ENCODE measurements at regions not wholly inside any gene's neighbourhood (a gene's known extent, or its start where the extent isn't known, plus 50 kb on each side); places are given as distances from the start of the nearest gene placed in this dataset.
A peak's percentile ranks its signal among the peaks of the same experiment; 100 is the strongest.
"Not testable (repeated sequence)": the region's sequence is repeated elsewhere in the genome, so short reads cannot be mapped to it uniquely, and the experiment has no call there.

GRCh38 chr1:215287362-215287761 lies 204.8 kb downstream of the KCNK2 start:
- DNase-seq: no peak

GRCh38 chr1:215290018-215290417 lies 207.5 kb downstream of the KCNK2 start:
- DNase-seq: peak; percentile 25

DNA sequence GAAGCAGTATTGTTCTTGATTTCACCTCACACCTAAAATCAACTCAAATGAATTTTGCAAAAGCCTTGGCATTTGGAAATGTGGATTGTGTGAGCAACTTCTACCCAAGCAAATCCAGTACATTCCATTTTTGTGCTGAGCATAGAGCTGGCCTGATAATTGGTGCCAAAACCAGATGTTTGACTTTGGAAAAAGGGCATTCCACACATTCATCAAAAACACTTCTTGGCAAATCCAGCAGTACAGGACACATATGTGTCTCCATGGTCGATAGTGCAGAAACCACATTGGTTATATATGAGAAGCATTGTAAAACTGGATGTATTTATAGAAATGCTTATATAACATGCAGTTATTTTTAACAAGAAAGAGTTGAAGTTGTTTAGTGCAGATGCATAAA lies 210.4 kb downstream of the KCNK2 start:
- no peak for DNase-seq

DNA sequence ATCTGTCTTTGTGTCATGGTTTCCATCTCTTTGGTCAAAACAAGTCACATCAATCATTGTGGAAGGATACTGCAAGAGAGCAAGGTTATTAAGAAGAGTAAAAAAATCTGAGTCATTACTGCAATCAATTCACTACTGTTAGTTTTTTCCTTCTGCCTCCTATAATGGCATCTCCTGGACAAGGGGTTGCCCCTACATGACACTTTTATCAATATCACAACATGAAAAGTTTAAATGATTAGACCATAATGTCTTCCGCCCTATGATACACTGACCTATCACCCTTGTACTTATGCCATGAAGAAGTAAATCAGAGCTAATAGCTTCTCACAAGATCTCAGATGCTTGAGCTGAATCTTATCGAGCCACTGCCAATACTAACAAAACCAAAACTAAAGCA lies 223.9 kb downstream of the KCNK2 start:
- no peak for DNase-seq

- DNase-seq: no peak
Observed at GRCh38 chr1:215321802-215322201, 239.3 kb downstream of the KCNK2 start.

- DNase-seq: not testable (repeated sequence)
Observed at GRCh38 chr1:215323992-215324391, 241.5 kb downstream of the KCNK2 start.

GRCh38 chr1:215330426-215330825 lies 236.7 kb upstream of the KCTD3 start:
- DNase-seq: no peak

DNA sequence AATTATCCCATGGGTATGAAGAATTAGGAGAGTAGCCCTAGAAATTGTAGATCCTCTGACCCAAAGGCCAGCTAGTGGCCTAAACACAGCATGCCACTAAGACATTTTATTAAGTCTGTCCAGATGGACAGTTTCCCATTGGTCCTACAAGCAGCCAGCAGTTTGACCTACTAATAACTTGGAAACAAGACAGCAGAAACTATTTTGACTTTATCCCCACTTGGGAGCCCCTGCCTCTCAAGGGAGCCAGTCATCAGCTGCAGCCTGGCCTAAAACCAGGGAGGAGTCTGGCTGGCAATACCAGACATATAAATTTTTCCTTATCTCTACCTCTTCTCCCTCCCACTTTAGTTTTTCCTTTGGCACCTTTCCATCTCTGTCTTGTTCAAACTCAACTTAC lies 222.6 kb upstream of the KCTD3 start:
- DNase-seq: no peak

DNA sequence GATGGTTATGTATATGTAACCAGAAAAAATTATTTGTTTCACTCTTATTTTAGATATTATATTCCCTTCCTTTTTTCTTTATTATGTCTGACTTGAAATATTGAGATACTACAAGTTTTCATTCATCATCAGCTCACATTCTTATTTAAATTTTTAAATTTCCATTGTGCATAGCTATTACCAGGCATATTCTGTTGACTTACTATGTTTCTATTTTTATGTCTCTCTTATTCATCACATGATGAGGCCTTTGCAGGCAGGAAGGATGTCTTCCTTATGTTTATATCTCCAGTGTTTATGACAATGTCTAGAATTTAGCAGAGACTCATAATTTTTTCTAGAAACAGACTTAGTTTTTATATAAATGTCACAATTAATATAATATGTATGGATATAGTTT lies 221.9 kb upstream of the KCTD3 start:
- DNase-seq: no peak

DNA sequence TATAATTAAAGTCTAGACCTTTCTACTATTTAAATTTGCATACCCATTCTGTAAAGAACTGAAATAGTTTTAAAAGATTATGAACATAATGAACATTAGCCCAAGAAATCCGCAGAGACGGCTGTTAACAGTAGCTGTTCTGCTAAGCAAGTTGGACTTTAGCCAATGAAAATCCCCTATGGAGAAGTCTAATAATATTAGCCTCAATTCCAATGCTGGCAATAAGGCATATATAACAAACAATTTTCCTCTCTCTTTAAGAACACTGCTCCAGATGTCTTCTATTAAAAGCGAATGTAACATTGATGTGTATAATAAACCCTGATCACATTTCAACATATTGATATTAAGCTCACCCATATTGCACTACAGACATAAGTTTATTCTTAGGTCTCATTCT lies 221.3 kb upstream of the KCTD3 start:
- DNase-seq: no peak

DNA sequence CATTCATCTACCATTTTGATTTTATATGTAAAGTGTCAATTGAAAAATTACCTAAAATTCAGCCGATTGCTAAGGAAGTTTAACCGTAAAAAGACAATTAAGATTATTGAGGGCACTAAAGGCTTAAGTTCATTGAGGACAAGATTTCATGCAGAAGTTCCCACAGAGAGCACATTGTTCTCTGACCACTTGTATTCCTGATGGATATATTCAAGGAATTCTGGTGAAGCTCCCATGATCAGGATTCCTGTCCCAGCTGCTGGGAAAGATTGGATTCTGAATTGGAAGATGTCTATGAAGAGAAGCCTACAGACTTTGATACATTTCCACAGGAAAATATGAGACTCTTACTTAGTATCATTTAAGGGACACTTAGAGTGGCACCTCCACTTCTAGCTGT lies 209.2 kb upstream of the KCTD3 start:
- DNase-seq: no peak

DNA sequence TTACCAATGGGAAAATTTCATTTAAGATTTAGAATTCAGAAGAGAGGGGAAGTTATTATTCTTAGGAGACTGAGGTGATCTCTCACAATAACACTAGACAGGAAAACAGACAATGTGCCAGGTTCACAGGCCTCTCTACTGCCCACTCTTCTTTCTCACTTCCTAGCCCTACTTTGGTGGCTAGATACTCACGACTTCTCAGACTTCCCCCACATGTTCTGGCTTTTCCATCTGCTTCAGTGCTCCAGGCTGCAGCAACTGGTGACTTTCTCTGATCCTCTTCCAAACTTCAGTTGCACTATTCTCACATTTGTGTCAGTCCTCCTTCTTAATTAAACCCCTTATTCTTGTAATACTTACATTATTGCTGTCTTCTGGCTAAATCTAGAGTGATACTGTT lies 208.7 kb upstream of the KCTD3 start:
- DNase-seq: no peak

- no peak for DNase-seq
Observed at GRCh38 chr1:215360031-215360430, 207.1 kb upstream of the KCTD3 start.

GRCh38 chr1:215360758-215361157 lies 206.3 kb upstream of the KCTD3 start:
- DNase-seq: no peak

DNA sequence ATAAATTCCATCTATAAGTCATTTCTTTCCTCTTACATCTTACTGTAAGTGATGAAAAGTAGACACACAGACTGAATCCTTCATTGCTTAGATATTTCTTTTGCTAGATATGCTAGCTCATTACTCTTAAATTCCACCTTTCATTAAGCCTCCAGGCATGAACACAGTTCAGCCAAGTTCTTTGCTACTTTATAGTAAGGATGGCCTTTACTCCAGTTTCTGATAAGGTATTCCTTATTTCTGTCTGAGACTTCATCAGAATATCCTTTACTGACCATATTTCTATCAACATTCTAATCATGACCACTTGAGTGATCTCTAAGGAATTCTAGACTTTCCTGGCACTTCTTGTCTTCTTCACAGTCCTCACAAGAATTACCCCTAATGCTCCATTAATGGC lies 191.7 kb upstream of the KCTD3 start:
- DNase-seq: peak; percentile 10

DNA sequence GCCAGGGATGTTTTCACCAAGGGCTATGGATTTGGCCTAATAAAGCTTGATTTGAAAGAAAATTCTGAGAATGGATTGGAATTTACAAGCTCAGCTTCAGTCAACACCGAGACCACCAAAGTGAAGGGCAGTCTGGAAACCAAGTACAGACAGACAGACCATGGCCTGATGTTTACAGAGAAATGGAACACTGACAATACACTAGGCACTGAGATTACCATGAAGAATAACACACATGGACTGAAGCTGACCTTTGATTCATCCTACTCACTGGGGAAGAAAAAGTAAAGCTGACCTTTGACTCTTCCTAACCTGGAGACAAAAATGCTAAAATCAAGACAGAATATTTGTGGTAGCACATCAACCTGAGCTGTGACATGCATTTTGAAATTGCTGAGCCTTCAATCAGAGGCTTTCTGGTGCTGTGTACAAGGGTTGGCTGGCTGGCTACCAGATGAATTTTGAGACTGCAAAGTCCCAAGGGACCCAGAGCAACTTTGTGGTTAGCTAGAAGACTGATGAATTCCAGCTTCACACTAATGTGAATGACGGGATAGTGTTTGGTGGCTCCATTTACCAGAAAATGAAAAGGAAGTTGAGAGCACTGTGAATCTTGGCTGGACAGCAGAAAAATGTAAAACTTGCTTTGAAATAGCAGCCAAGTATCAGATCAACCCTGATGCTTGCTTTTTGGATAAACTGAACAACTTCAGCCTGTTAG lies 190.4 kb upstream of the KCTD3 start:
- peak; percentile 87 for DNase-seq

DNA sequence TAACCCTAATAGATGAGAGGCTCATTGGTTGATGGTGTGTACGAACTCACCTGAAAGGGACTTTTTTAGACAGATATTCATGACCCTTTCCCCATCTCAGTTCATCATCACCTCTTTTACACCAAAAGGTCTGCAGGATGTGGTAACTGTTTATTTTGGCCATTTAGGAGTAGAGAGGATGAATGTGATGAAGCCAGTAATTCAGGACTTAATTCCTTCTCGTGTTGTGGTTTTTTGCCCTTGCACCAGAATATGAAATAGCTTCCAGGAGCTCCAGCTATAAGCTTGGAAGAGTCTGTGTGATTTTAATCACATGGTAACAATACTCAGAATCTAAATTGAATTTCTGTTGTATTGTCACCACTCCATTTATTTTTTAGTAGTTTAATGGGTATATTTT lies 189.4 kb upstream of the KCTD3 start:
- DNase-seq: peak; percentile 7

DNA sequence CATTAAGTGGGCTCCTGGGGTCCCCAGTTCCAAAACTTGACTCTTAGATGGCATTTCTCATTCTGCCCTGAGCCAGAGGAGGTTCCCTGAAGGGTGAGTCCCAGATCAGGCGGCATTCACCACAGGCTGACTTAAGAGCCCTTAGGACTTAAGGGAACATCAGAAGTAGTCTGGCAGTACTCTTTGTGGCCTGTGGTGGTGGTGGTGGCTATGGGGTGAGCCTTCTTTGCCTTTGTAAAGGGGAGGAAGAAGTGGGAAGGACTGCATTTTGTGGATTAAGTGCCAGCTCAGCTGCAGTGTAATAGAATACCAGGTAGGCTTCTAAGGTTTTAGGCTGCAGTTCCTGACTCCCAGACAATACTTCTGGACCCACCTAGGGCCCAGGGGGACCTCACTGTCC lies 186.5 kb upstream of the KCTD3 start:
- no peak for DNase-seq

GRCh38 chr1:215393476-215393875 lies 173.6 kb upstream of the KCTD3 start:
- DNase-seq: no peak

- DNase-seq: no peak
Observed at GRCh38 chr1:215394084-215394991, 172.8 kb upstream of the KCTD3 start.

GRCh38 chr1:215397106-215397505 lies 170.0 kb upstream of the KCTD3 start:
- no peak for DNase-seq

- no peak for DNase-seq
Observed at GRCh38 chr1:215397843-215398242, 169.3 kb upstream of the KCTD3 start.

GRCh38 chr1:215399787-215400186 lies 167.3 kb upstream of the KCTD3 start:
- no peak for DNase-seq

DNA sequence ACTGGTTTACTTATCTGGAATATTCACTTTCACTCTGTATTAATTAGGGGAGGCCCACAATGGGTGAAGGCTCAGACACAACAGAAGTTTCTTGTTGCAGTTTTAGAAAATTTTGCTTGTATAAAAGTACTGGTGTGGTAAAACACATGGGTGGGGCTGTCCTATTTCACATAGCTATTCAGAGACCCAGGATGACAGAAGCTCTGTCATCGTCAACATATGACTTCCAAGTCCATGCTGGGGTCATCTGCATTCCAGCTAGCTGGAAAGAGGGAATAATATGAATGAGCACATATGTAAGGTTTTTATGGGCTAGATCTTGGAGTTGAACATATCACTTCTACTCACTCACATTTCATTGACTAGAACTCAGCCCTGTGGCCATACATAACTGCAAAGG lies 166.4 kb upstream of the KCTD3 start:
- no peak for DNase-seq
